ENCODE measurements at regions not wholly inside any gene's neighbourhood (a gene's known extent, or its start where the extent isn't known, plus 50 kb on each side); places are given as distances from the start of the nearest gene placed in this dataset.
"Not testable (repeated sequence)": the region's sequence is repeated elsewhere in the genome, so short reads cannot be mapped to it uniquely, and the experiment has no call there.

DNA sequence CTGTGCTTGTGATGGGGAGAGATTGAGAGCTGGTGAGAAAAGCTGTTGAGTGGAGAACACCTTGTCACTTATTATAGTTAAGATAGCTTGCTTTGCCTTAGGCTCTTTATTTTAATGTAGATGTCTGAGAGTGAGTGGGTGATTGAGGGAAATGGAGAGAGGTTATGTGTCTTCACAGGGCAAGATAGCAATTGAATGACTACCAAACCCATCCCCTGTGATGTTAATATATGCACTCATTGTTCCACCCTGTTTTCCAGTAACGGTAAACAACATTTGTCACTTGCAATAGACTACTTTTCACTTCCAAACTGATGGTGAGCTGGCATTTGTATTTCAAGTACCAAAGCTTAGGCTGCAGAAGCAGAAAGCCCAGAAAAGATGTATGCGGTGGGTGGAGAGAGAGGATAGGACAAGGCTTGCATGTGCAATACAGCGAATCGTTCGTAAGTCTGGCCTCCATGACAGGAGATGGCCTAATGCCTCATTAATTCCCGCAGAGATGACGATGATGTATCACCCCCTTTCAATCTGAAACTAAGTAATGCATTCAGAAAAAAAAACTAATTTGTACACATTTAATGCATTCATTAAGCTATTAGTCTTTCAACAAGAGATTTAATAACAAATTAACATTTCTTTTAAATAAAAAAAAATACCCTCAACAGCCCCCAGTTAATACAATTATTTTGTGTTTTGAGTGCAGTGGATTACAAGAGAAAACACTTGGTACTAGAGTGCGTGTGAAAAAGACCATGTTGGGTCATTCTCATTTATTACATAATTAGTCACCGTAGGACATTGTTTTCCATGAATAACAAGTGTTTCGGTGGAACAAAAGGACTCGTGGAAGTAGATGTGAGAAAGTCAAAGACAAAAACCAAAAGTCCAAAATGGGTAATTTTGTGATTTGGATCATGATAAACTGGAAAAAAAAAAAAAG lies 699.0 kb downstream of the BRINP1 start:
- no peak for DNase-seq

DNA sequence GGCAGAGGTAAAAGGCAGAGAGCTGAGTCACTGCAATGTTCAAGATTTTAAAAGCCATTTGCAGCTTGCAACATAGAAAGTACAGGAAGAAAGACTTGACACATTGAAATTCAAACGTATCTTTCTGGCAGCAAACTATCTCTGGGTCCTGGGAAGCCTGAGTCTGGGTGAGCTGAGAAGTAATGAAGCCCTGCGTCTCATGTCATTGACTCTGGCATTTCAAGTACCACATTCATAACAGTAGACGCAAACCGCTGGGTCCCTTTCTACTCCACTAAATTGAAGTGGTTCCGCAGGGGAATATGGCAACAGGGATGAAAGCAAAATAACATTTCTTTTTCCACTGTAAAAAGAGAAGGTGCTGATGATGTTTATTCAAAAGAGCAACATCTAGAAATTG lies 694.3 kb downstream of the BRINP1 start:
- no peak for DNase-seq

DNA sequence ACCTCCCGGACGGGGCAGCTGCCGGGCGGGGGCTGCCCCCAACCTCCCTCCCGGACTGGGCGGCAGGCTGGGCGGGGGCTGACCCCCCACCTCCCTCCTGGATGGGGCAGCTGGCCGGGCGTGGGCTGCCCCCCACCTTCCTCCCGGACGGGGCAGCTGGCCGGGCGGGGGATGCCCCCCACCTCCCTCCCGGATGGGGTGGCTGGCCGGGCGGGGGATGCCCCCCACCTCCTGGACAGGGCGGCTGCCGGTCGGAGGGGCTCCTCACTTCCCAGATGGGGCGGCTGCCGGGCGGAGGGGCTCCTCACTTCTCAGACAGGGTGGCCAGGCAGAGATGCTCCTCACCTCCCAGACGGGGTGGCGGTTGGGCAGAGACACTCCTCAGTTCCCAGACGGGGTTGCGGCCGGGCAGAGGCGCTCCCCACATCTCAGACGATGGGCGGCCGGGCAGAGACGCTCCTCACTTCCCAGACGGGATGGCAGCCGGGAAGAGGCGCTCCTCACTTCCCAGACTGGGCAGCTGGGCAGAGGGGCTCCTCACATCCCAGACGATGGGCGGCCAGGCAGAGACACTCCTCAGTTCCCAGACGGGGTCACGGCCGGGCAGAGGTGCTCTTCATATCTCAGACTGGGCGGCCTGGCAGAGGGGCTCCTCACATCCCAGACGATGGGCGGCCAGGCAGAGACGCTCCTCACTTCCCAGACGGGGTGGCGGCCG lies 691.1 kb downstream of the BRINP1 start:
- not testable (repeated sequence) for DNase-seq

- DNase-seq = no peak
Observed at GRCh38 chr9:118686959-118687358, 682.3 kb downstream of the BRINP1 start.

- DNase-seq = no peak
Observed at GRCh38 chr9:118689280-118689679, 680.0 kb downstream of the BRINP1 start.

DNA sequence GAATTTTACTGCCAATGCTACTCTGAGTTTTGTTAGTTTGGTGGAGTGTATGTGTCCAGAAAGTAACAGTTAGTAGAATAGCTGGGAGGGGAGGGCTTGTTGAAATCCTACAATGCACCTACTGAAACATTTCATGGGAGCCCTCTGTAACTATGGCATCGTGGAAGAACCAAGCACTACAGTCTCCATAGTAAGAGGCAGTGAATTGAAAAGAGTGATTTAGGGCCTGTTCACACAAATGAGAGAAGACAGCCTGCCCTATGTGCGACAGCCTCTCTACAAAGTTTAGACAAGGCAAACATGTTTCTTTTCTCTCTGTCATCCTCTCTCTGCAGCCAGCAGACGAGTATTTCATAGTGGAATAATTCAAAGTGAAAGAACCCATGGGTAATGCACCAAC lies 676.6 kb downstream of the BRINP1 start:
- no peak for DNase-seq

DNA sequence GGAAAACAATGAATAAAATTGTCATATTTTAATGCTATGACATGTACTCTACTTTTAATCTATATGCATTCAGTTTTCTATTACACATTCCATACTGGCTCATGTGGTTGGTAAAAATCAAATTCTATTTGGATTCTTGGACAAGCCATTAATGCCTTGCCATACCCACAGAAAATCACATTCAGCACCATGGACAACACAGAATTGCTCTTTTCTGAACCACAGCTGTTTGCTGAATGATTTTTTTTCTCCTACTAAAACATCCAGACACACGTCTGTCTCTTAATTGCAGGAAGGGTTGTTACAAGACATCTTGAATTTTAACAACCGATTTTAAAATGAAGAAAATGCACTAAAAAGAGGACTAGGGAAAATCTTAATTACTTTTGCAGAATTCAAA lies 675.6 kb downstream of the BRINP1 start:
- no peak for DNase-seq

GRCh38 chr9:118695249-118695648 lies 674.0 kb downstream of the BRINP1 start:
- DNase-seq = not testable (repeated sequence)

DNA sequence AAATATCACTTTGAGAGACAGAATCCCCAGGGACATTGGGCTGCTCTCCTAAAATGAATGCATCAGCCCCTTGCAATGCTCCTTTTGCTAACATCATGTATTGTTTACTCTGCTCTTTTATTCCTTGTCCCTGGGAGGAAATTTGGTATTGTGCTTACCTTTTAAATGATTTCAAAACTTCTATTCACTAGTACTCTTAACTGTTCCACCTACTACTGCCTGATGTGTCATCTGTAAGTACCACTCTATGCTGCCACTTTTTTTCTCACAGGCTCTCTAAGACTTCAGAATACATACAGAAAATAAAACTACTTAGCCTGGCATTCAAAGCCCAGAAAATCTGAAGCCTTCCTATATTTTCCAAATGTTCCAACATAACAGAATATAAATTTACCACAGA lies 667.2 kb downstream of the BRINP1 start:
- DNase-seq = no peak

- no peak for DNase-seq
Observed at GRCh38 chr9:118711843-118712242, 657.4 kb downstream of the BRINP1 start.

DNA sequence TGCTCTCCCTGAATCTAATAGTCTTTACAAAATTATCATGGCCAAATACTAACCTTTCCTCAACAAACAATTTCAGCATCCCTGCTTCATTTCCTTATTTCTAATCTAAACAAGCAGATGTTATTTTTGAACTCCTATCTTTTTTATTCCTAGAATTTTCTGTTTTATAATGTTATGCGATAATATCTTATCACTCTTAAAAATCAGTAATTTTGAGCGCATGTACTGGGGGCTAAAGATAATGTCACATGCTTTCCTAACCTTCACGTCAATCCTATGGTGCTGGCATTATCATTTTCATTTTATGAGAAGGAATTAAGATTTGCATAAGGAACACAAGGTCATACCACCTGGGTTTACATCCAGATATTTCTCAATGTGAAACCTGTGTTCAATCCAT lies 648.0 kb downstream of the BRINP1 start:
- no peak for DNase-seq

DNA sequence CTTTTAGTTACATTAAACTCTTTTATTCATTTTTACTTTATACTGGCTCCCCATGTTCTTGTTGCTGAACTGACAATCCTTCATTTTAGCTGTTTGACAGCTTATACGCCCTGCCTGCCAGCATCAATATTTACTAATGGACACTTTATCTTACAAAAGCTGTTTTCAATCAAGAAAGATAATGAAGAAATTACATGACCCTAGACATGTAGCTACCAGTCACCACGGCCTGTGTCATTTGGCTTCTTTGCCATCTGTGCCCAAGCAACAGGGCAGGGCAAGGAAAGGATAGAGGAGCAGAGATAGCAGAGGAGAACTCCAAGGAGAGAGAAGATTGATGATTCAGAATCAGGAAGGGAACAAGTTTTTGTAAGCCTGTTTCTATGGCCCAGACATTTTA lies 647.3 kb downstream of the BRINP1 start:
- DNase-seq = no peak

- no peak for DNase-seq
Observed at GRCh38 chr9:118729981-118730380, 639.3 kb downstream of the BRINP1 start.

- DNase-seq = no peak
Observed at GRCh38 chr9:118732998-118733397, 636.2 kb downstream of the BRINP1 start.

GRCh38 chr9:118734696-118735095 lies 634.5 kb downstream of the BRINP1 start:
- no peak for DNase-seq

DNA sequence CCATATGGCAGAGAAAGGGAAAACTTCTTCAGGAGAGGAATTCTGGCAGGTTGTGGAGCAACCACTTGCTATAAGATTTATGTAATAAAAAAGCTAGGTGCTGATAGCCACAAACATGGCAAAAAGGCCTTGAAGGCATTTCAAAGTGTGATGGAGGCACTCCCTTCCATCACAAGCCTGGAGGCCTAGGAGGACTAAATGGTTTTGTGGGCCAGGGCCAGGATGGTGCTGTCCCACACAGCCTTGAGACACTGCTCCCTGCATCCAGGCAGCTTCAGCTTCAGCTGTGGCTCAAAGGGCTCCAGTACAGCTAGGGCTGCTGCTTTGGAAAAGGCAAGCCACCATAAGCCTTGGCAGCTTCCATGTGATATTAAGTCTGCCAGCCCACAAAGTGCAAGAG lies 632.8 kb downstream of the BRINP1 start:
- DNase-seq = no peak

- DNase-seq = no peak
Observed at GRCh38 chr9:118751077-118751847, 618.0 kb downstream of the BRINP1 start.

GRCh38 chr9:118751848-118752223 lies 617.4 kb downstream of the BRINP1 start:
- no peak for DNase-seq

GRCh38 chr9:118761016-118761790 lies 608.0 kb downstream of the BRINP1 start:
- DNase-seq = no peak

- DNase-seq = no peak
Observed at GRCh38 chr9:118767571-118767970, 601.7 kb downstream of the BRINP1 start.

GRCh38 chr9:118782790-118783463 lies 586.3 kb downstream of the BRINP1 start:
- no peak for DNase-seq

- no peak for DNase-seq
Observed at GRCh38 chr9:118784033-118784432, 585.2 kb downstream of the BRINP1 start.
